Gastrocnemius medialis (tissue), 4 donors: ENCODE measurements at regions not wholly inside any gene's neighbourhood (a gene's known extent, or its start where the extent isn't known, plus 50 kb on each side); places are given as distances from the start of the nearest gene placed in this dataset.
"Not testable (repeated sequence)": the region's sequence is repeated elsewhere in the genome, so short reads cannot be mapped to it uniquely, and the experiment has no call there.

ENCODE experiments used
- ATAC-seq, 2 donors: fragments of 150-250 bp; one replicate each; pipeline ENCODE4 v1.9.1; 2016
- DNase-seq, 2 donors: peaks; one replicate each; pipeline ENCODE4 v3.0.0-alpha.2; 2019
- H3K27ac ChIP-seq, 4 donors: fragments of 200-600 bp; sonication (generic); 1 replicate in 1 of 4; 2 replicates in 3 of 4; pipeline ENCODE4 v1.5.1; 2016 to 2018; ENCODE audit warnings: mild to moderate bottlenecking in 2 of 4, moderate library complexity in 1 of 4
- H3K27me3 ChIP-seq, 3 donors: fragments of 200-600 bp; sonication (generic) in 2 of 3; 1 replicate in 1 of 3; 2 replicates in 2 of 3; pipeline versions ENCODE4 v1.5.1 to v1.6.0; 2016 to 2019; ENCODE audit warnings: mild to moderate bottlenecking in 1 of 3, moderate library complexity in 1 of 3
- H3K36me3 ChIP-seq, 2 donors: fragments of 200-600 bp; sonication (generic) in 1 of 2; one replicate each; pipeline ENCODE4 v1.5.1; 2017 to 2018
- H3K4me1 ChIP-seq, 2 donors: fragments of 200-600 bp; sonication (generic) in 1 of 2; one replicate each; pipeline ENCODE4 v1.5.1; 2016 to 2017; ENCODE audit warnings: mild to moderate bottlenecking in 2 of 2
- H3K4me3 ChIP-seq, 4 donors: fragments of 200-600 bp; sonication (generic) in 3 of 4; 1 replicate in 1 of 4; 2 replicates in 3 of 4; pipeline ENCODE4 v1.5.1; 2016 to 2019; ENCODE audit warnings: mild to moderate bottlenecking in 2 of 4
- H3K9me3 ChIP-seq, 3 donors: fragments of 200-600 bp; sonication (generic) in 2 of 3; 1 replicate in 1 of 3; 2 replicates in 2 of 3; pipeline ENCODE4 v1.5.1; 2016 to 2019
- CTCF ChIP-seq, 5 experiments: fragments of 450-650 bp in 3 of 5; fragments of 200-600 bp in 2 of 5; sonication (generic) in 2 of 5; IDR thresholded peaks in 4 of 5; conservative IDR thresholded peaks in 1 of 5; 1 replicate in 4 of 5; 2 replicates in 1 of 5; pipeline ENCODE4 v1.5.1; 2016 to 2019; ENCODE audit warnings: antibody characterized with exemption in 5 of 5, mild to moderate bottlenecking in 3 of 5, moderate library complexity in 3 of 5
- POLR2A ChIP-seq, 2 donors: fragments of 450-650 bp; IDR thresholded peaks; one replicate each; pipeline ENCODE4 v1.6.1; 2017; ENCODE audit warnings: antibody characterized with exemption in 2 of 2, mild to moderate bottlenecking in 2 of 2, moderate library complexity in 2 of 2
- in situ Hi-C, 4 donors: fragments of 200-750 bp; cut with MboI; loops; one replicate each; pipeline versions ENCODE4 v1.15.0 to v1.8.0; 2017; ENCODE audit warnings: low sequenced_read_pairs in 4 of 4
- intact Hi-C: fragments of 100-400 bp; cut with DNase I; formaldehyde crosslinking; loops from one replicate; pipeline ENCODE4 v1.15.1; 2023; ENCODE audit warnings: low total_unique reads

DNA sequence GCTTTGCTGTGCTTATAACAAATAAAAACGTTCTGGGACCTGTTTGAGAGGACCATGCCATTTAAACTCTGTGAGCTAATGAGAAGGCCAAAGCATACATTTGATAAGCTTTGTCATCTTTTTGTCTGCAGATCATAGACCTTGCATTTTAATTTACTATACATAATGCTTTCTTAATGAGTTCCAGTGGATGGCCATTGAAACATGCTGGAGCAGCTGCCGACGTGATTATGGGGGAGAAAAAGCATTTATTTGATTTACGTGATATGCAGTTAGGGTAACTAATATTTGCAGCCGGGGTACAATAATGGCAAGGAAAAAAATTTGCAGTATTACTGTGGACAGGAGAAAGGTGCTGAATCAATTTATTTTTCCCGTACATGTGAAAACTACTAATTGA, 240.2 kb downstream of the FAT3 start:
- no peak for ATAC-seq
- Histone ChIP-seq H3K4me1 (no peaks in the 10 kb centered on the region), H3K27ac (no peak overlapping the region), H3K27me3 (no peaks in the 10 kb centered on the region), H3K4me3 (no peak overlapping the region), H3K9me3 (no peaks in the 10 kb centered on the region), H3K36me3 (no peaks in the 10 kb centered on the region)
- no peak for DNase-seq
- in situ Hi-C loops (no loop called here), intact Hi-C loops (no loop called here)
- no peak for TF ChIP-seq POLR2A (IDR thresholded peaks at IDR 0.05)
- TF ChIP-seq CTCF (IDR thresholded peaks at IDR 0.05 in 4 of 5, conservative IDR thresholded peaks at IDR 0.05 in 1 of 5) = no peak

DNA sequence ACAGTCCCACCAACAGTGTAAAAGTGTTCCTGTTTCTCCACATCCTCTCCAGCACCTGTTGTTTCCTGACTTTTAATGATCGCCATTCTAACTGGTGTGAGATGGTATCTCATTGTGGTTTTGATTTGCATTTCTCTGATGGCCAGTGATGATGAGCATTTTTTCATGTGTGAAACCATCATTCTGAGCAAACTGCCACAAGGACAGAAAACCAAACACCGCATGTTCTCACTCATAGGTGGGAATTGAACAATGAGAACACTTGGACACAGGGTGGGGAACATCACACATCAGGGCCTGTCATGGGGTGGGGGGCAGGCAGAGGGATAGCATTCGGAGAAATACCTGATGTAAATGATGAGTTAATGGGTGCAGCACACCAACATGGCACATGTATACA, 240.8 kb downstream of the FAT3 start:
- DNase-seq, intact Hi-C loops, H3K36me3 ChIP-seq, ATAC-seq, H3K27me3 ChIP-seq, H3K27ac ChIP-seq, H3K4me1 ChIP-seq, H3K4me3 ChIP-seq, in situ Hi-C loops, H3K9me3 ChIP-seq: not testable (repeated sequence)

DNA sequence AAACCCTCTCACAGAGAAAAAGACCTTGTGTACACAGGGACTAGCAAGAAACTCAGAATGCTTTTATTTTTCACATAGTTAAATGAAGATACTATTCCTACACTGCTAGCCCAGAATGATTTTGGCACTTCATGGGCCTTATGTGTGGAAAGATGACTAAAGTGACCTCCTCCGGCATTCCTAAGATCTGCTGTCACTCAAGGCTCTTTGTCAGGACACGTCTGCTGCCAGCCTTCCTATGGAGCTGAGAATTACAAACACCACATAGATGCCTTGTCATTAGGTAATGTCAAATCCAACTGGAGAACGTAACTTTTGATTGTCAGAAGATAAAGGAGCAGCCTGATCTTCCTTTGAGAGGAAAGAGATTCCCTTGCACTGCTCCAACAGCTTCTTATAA, 249.1 kb downstream of the FAT3 start:
- in situ Hi-C loops (no loop called here), intact Hi-C loops (no loop called here)
- H3K4me1 ChIP-seq = no peaks in the 10 kb centered on the region
- no peaks in the 10 kb centered on the region for H3K36me3 ChIP-seq
- DNase-seq (no peak), ATAC-seq (no peak)
- no peak overlapping the region for H3K4me3 ChIP-seq
- H3K27ac ChIP-seq = no peak overlapping the region
- H3K9me3 ChIP-seq = no peaks in the 10 kb centered on the region
- TF ChIP-seq CTCF (IDR thresholded peaks at IDR 0.05 in 4 of 5, conservative IDR thresholded peaks at IDR 0.05 in 1 of 5) = no peak
- no peak for TF ChIP-seq POLR2A (IDR thresholded peaks at IDR 0.05)
- no peaks in the 10 kb centered on the region for H3K27me3 ChIP-seq

- no peak for DNase-seq
- no peak for ATAC-seq
- Histone ChIP-seq H3K27ac (no peak overlapping the region), H3K9me3 (no peaks in the 10 kb centered on the region), H3K36me3 (no peaks in the 10 kb centered on the region), H3K4me1 (no peaks in the 10 kb centered on the region), H3K27me3 (no peaks in the 10 kb centered on the region), H3K4me3 (no peak overlapping the region)
- in situ Hi-C loops (no loop called here), intact Hi-C loops (no loop called here)
- TF ChIP-seq POLR2A (IDR thresholded peaks at IDR 0.05) = no peak
- TF ChIP-seq CTCF (IDR thresholded peaks at IDR 0.05 in 4 of 5, conservative IDR thresholded peaks at IDR 0.05 in 1 of 5) = no peak
Observed at GRCh38 chr11:92475316-92475715, 250.7 kb downstream of the FAT3 start.

DNA sequence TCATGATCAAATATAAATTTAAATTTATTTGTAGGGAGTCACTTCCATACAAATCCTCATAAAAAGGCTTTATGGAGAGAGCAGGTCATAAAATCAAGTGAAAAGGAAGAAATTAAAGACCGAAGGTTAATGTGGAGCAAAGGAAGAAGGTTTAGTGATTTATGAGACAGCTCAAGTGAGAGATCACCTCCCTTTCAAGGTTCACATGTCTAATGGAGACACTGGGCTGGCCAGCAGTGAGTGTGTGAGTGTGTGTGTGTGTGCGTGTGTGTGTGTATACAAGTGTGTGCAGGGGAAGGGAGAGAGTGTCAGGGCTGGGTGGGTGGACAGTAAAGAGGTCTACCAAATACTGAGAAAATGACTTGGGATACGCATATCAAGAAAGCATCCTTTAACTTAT, 251.2 kb downstream of the FAT3 start:
- no peak for ATAC-seq
- Histone ChIP-seq H3K36me3 (no peaks in the 10 kb centered on the region), H3K27ac (no peak overlapping the region), H3K4me1 (no peaks in the 10 kb centered on the region), H3K9me3 (no peaks in the 10 kb centered on the region), H3K27me3 (no peaks in the 10 kb centered on the region), H3K4me3 (no peak overlapping the region)
- in situ Hi-C loops = no loop called here
- intact Hi-C loops = no loop called here
- no peak for DNase-seq
- TF ChIP-seq CTCF (IDR thresholded peaks at IDR 0.05 in 4 of 5, conservative IDR thresholded peaks at IDR 0.05 in 1 of 5) = no peak
- no peak for TF ChIP-seq POLR2A (IDR thresholded peaks at IDR 0.05)
